Lower leg skin (tissue), 3 donors: ENCODE measurements at regions not wholly inside any gene's neighbourhood (a gene's known extent, or its start where the extent isn't known, plus 50 kb on each side); places are given as distances from the start of the nearest gene placed in this dataset.

Experiments
- CTCF ChIP-seq, 3 donors: fragments of 450-650 bp; IDR thresholded peaks; one replicate each; pipeline ENCODE4 v1.5.1; 2016; ENCODE audit warnings: antibody characterized with exemption in 3 of 3, mild to moderate bottlenecking in 3 of 3, moderate library complexity in 2 of 3
- POLR2A ChIP-seq, 2 donors: fragments of 450-650 bp; IDR thresholded peaks; one replicate each; pipeline ENCODE4 v1.6.1; 2016 to 2017; ENCODE audit warnings: antibody characterized with exemption in 2 of 2, mild to moderate bottlenecking in 1 of 2, moderate library complexity in 1 of 2

- no peak for TF ChIP-seq POLR2A (IDR thresholded peaks at IDR 0.05)
- TF ChIP-seq CTCF (IDR thresholded peaks at IDR 0.05) = no peak
Measured at GRCh38 chr6:140718021-140718420, 1343.6 kb upstream of the CITED2 start.
